ENCODE measurements at regions not wholly inside any gene's neighbourhood (a gene's known extent, or its start where the extent isn't known, plus 50 kb on each side); places are given as distances from the start of the nearest gene placed in this dataset.

- TF ChIP-seq POLR2A (IDR thresholded peaks at IDR 0.05): no peak
- TF ChIP-seq, protein P1, sequence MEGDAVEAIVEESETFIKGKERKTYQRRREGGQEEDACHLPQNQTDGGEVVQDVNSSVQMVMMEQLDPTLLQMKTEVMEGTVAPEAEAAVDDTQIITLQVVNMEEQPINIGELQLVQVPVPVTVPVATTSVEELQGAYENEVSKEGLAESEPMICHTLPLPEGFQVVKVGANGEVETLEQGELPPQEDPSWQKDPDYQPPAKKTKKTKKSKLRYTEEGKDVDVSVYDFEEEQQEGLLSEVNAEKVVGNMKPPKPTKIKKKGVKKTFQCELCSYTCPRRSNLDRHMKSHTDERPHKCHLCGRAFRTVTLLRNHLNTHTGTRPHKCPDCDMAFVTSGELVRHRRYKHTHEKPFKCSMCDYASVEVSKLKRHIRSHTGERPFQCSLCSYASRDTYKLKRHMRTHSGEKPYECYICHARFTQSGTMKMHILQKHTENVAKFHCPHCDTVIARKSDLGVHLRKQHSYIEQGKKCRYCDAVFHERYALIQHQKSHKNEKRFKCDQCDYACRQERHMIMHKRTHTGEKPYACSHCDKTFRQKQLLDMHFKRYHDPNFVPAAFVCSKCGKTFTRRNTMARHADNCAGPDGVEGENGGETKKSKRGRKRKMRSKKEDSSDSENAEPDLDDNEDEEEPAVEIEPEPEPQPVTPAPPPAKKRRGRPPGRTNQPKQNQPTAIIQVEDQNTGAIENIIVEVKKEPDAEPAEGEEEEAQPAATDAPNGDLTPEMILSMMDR (IDR thresholded peaks at IDR 0.05): no peak
These were observed 57.9 kb downstream of the FBXO2 start for GRCh38 chr1:11596295-11596694.

Data from right lobe of liver (tissue), 4 donors.